Endothelial cell of umbilical vein (primary cell): ENCODE measurements at regions not wholly inside any gene's neighbourhood (a gene's known extent, or its start where the extent isn't known, plus 50 kb on each side); places are given as distances from the start of the nearest gene placed in this dataset.

Source experiments
- BruUV-seq: library from RNA; stranded (reverse); fragments of 400-500 nt; replicated peaks from 2 replicates; lab custom pipeline; 2021; lab: Mats Ljungman, UMichigan
- CTCF ChIA-PET: fragments of 300-600, 350-600 bp; sonication (Branson Sonifier 250); formaldehyde crosslinking; loops from one replicate; lab custom pipeline; 2021; ENCODE audit warnings: antibody characterized with exemption, inconsistent platforms; lab: Charles Lee
- POLR2A ChIA-PET: fragments of 300-600, 350-600 bp; sonication (Branson Sonifier 250); formaldehyde crosslinking; loops from one replicate; lab custom pipeline; 2021; ENCODE audit warnings: antibody characterized with exemption, inconsistent platforms; lab: Charles Lee
- DNase-seq: peaks from one replicate; pipeline ENCODE4 v3.0.0-alpha.2; 2011; ENCODE audit warnings: low read depth, low spot score
- FAIRE-seq: peaks from 2 replicates; lab custom pipeline; 2011; peaks lifted over from hg19 to GRCh38; lab: Jason Lieb, UNC
- H2AFZ ChIP-seq: 2 replicates; pipeline ENCODE4 v1.6.0; 2012; ENCODE audit warnings: low read depth, low read length, control low read depth, inconsistent platforms
- H3K27ac ChIP-seq: 2 replicates; pipeline ENCODE4 v1.5.1; 2011; ENCODE audit warnings: low read depth, mild to moderate bottlenecking, control low read depth, low read length, moderate library complexity; ENCODE audit not compliant: insufficient read depth
- H3K27me3 ChIP-seq, 2 experiments: 2 replicates each; pipeline versions ENCODE4 v1.6.0 to v1.6.1; 2011; ENCODE audit warnings: low read length in 2 of 2, mixed read lengths in 1 of 2; ENCODE audit not compliant: control insufficient read depth in 2 of 2, insufficient read depth in 2 of 2
- H3K36me3 ChIP-seq, 2 experiments: 2 replicates in 1 of 2; 3 replicates in 1 of 2; pipeline ENCODE4 v1.5.1; 2011; ENCODE audit warnings: low read length in 2 of 2, mild to moderate bottlenecking in 1 of 2, moderate library complexity in 1 of 2; ENCODE audit not compliant: control insufficient read depth in 2 of 2, insufficient read depth in 2 of 2; ENCODE audit errors: extremely low read depth in 1 of 2
- H3K4me1 ChIP-seq: 3 replicates; pipeline ENCODE4 v1.5.1; 2011; ENCODE audit warnings: mild to moderate bottlenecking, low read length; ENCODE audit not compliant: control insufficient read depth, insufficient read depth; ENCODE audit errors: extremely low read depth
- H3K4me2 ChIP-seq: 2 replicates; pipeline ENCODE4 v1.6.1; 2011; ENCODE audit warnings: low read length, control low read depth, mixed read lengths; ENCODE audit not compliant: insufficient read depth
- H3K4me3 ChIP-seq, 3 experiments: fragments of 200-600 bp in 1 of 3; sonication (generic), shearing (Covaris generic) in 1 of 3; replicated peaks in 1 of 3; 2 replicates each; pipeline ENCODE4 v1.5.1; 2011 to 2016; ENCODE audit warnings: control low read depth in 3 of 3, low read length in 3 of 3, mild to moderate bottlenecking in 2 of 3, inconsistent platforms in 1 of 3, low read depth in 1 of 3, moderate library complexity in 1 of 3; ENCODE audit not compliant: insufficient read depth in 1 of 3
- H3K79me2 ChIP-seq: 2 replicates; pipeline ENCODE4 v1.6.0; 2012; ENCODE audit warnings: low read length, inconsistent platforms; ENCODE audit not compliant: control insufficient read depth, insufficient read depth
- H3K9ac ChIP-seq: replicated peaks from 2 replicates; pipeline ENCODE3; 2011; ENCODE audit warnings: low read length, control low read depth; ENCODE audit not compliant: insufficient read depth; ENCODE audit errors: extremely low read depth
- H3K9me1 ChIP-seq: replicated peaks from 3 replicates; pipeline ENCODE4 v1.6.0; 2011; ENCODE audit warnings: mild to moderate bottlenecking, low read length; ENCODE audit not compliant: control insufficient read depth, insufficient read depth; ENCODE audit errors: extremely low read depth
- H3K9me3 ChIP-seq: replicated peaks from 2 replicates; pipeline ENCODE4 v1.5.1; 2012; ENCODE audit warnings: low read length, inconsistent platforms; ENCODE audit not compliant: control insufficient read depth, insufficient read depth
- H4K20me1 ChIP-seq: replicated peaks from 2 replicates; pipeline ENCODE3; 2011; ENCODE audit warnings: mild to moderate bottlenecking, low read length; ENCODE audit not compliant: control insufficient read depth, insufficient read depth; ENCODE audit errors: extremely low read depth
- CTCF ChIP-seq, 2 donors: IDR thresholded peaks; 1 replicate in 1 of 2; 2 replicates in 1 of 2; pipeline ENCODE4 v1.5.1; 2011; ENCODE audit warnings: low read length in 2 of 2, mild to moderate bottlenecking in 2 of 2, moderate library complexity in 2 of 2, control low read depth in 1 of 2, inconsistent platforms in 1 of 2, low read depth in 1 of 2; ENCODE audit not compliant: insufficient read depth in 1 of 2; ENCODE audit errors: extremely low read depth in 1 of 2
- EZH2 ChIP-seq: IDR thresholded peaks from 2 replicates; pipeline ENCODE4 v1.6.1; 2012; ENCODE audit warnings: borderline replicate concordance, low read depth, mild to moderate bottlenecking, moderate library complexity, low read length, inconsistent platforms; ENCODE audit not compliant: severe bottlenecking
- FOS ChIP-seq: IDR thresholded peaks from 2 replicates; pipeline ENCODE4 v1.6.1; 2011; ENCODE audit warnings: mild to moderate bottlenecking, low read length, moderate library complexity, borderline replicate concordance; ENCODE audit not compliant: insufficient read depth
- GATA2 ChIP-seq: IDR thresholded peaks from 2 replicates; pipeline ENCODE4 v1.7.0; 2011; ENCODE audit warnings: low read depth, mild to moderate bottlenecking, moderate library complexity, mixed read lengths, low read length; ENCODE audit not compliant: insufficient read length, insufficient read depth
- JUN ChIP-seq: IDR thresholded peaks from 2 replicates; pipeline ENCODE4 v1.6.1; 2011; ENCODE audit warnings: borderline replicate concordance, low read depth; ENCODE audit not compliant: insufficient read length, insufficient read depth
- MAX ChIP-seq: IDR thresholded peaks from 2 replicates; pipeline ENCODE4 v1.6.1; 2011; ENCODE audit not compliant: insufficient read depth, insufficient read length
- MYC ChIP-seq: IDR thresholded peaks from one replicate; pipeline ENCODE4 v1.6.1; 2011; ENCODE audit warnings: mild to moderate bottlenecking, low read depth, low read length
- POLR2A ChIP-seq: IDR thresholded peaks from 2 replicates; pipeline ENCODE4 v1.6.1; 2012; ENCODE audit warnings: low read depth, mild to moderate bottlenecking, control low read depth, low read length
- POLR2AphosphoS5 ChIP-seq: IDR thresholded peaks from 2 replicates; pipeline ENCODE4 v1.6.1; 2012; ENCODE audit warnings: low read depth, mild to moderate bottlenecking, control low read depth, low read length, moderate library complexity; ENCODE audit not compliant: insufficient read depth
- dilution Hi-C: fragments of 300-500 bp; cut with MboI; formaldehyde crosslinking; loops from one replicate; pipeline ENCODE4 v1.15.0; 2019; ENCODE audit warnings: low sequenced_read_pairs; ENCODE audit not compliant: extremely low pct_ligation_motif_present
- intact Hi-C: fragments of 100-400 bp; cut with micrococcal nuclease; formaldehyde crosslinking; loops from one replicate; pipeline ENCODE4 v1.10.0; 2022

- no peaks in the 10 kb centered on the region for H3K36me3 ChIP-seq
- no peaks in the 10 kb centered on the region for H3K9me1 ChIP-seq
- intact Hi-C loops: no loop called here
- H3K9me3 ChIP-seq: no peaks in the 10 kb centered on the region
- no peaks in the 10 kb centered on the region for H3K4me1 ChIP-seq
- H3K4me2 ChIP-seq: no peak overlapping the region
- no peaks in the 10 kb centered on the region for H3K27me3 ChIP-seq
- POLR2A ChIA-PET: no interaction called here
- H4K20me1 ChIP-seq: no peaks in the 10 kb centered on the region
- TF ChIP-seq POLR2A (no peak), FOS (no peak), POLR2AphosphoS5 (no peak)
- H2AFZ ChIP-seq: no peak overlapping the region
- H3K79me2 ChIP-seq: no peaks in the 10 kb centered on the region
- no peak for FAIRE-seq
- dilution Hi-C loops: no loop called here
- no peak overlapping the region for H3K4me3 ChIP-seq
- no peak for DNase-seq
- H3K9ac ChIP-seq: no peak overlapping the region
- no TSS peak for BruUV-seq
- CTCF ChIA-PET: no interaction called here
- H3K27ac ChIP-seq: no peak overlapping the region
Observed at GRCh38 chr1:219782311-219782710, 146.0 kb downstream of the SLC30A10 start.

GRCh38 chr1:219781491-219781890 is 146.9 kb downstream of the SLC30A10 start:
- Histone ChIP-seq H3K4me3 (no peak overlapping the region), H3K36me3 (no peaks in the 10 kb centered on the region), H3K4me1 (no peaks in the 10 kb centered on the region), H3K79me2 (no peaks in the 10 kb centered on the region), H3K9me3 (no peaks in the 10 kb centered on the region), H3K27ac (no peak overlapping the region), H3K9ac (no peak overlapping the region), H2AFZ (no peak overlapping the region), H3K27me3 (no peaks in the 10 kb centered on the region), H4K20me1 (no peaks in the 10 kb centered on the region), H3K9me1 (no peaks in the 10 kb centered on the region), H3K4me2 (no peak overlapping the region)
- FAIRE-seq (no peak), DNase-seq (no peak)
- CTCF ChIA-PET: no interaction called here
- POLR2A ChIA-PET: no interaction called here
- BruUV-seq: no TSS peak
- dilution Hi-C loops (no loop called here), intact Hi-C loops (no loop called here)
- TF ChIP-seq CTCF (IDR thresholded peaks at IDR 0.05; ENCODE audit: extremely low read depth in 1 of 2, insufficient read depth in 1 of 2, low read depth in 1 of 2, low read length in 2 of 2) (no peak), FOS (no peak), JUN (no peak), MAX (no peak), POLR2AphosphoS5 (no peak), GATA2 (no peak), MYC (no peak), POLR2A (no peak), EZH2 (no peak)
